Testis (tissue), 2 donors: ENCODE measurements at regions not wholly inside any gene's neighbourhood (a gene's known extent, or its start where the extent isn't known, plus 50 kb on each side); places are given as distances from the start of the nearest gene placed in this dataset.

Experiments
- POLR2A ChIP-seq: fragments of 450-650 bp; IDR thresholded peaks from one replicate; pipeline ENCODE4 v1.6.1; 2017; ENCODE audit warnings: antibody characterized with exemption, mild to moderate bottlenecking, moderate library complexity
- TF ChIP-seq, protein P1 (sequence below), 3 experiments: fragments of 450-650 bp in 2 of 3; fragments of 200-600 bp in 1 of 3; sonication (generic) in 1 of 3; IDR thresholded peaks; one replicate each; pipeline ENCODE4 v1.5.1; 2016 to 2019; ENCODE audit warnings: antibody characterized with exemption in 3 of 3, mild to moderate bottlenecking in 2 of 3, moderate library complexity in 1 of 3

DNA sequence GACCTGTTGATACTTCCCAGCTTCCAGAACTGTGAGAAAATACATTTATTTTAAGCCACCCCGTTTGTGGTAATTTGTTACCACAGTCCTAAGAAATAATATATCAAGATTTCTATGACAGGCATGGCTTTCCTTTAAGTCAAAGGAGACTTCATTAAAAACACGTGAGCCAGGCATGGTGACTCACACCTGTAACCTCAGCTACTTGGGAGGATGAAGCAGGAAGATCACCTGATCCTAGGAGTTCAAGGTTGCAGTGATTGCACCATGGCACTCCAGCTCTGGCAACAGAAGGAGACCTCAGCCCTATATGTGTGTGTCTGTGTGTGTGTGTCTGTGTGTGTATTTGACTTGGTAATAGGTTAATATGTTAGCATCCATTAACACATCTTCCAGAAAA, 69.8 kb upstream of the SCN7A start:
- TF ChIP-seq, protein P1, sequence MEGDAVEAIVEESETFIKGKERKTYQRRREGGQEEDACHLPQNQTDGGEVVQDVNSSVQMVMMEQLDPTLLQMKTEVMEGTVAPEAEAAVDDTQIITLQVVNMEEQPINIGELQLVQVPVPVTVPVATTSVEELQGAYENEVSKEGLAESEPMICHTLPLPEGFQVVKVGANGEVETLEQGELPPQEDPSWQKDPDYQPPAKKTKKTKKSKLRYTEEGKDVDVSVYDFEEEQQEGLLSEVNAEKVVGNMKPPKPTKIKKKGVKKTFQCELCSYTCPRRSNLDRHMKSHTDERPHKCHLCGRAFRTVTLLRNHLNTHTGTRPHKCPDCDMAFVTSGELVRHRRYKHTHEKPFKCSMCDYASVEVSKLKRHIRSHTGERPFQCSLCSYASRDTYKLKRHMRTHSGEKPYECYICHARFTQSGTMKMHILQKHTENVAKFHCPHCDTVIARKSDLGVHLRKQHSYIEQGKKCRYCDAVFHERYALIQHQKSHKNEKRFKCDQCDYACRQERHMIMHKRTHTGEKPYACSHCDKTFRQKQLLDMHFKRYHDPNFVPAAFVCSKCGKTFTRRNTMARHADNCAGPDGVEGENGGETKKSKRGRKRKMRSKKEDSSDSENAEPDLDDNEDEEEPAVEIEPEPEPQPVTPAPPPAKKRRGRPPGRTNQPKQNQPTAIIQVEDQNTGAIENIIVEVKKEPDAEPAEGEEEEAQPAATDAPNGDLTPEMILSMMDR (IDR thresholded peaks at IDR 0.05): no peak
- TF ChIP-seq POLR2A: no peak
